ENCODE measurements at regions not wholly inside any gene's neighbourhood (a gene's known extent, or its start where the extent isn't known, plus 50 kb on each side); places are given as distances from the start of the nearest gene placed in this dataset.

DNA sequence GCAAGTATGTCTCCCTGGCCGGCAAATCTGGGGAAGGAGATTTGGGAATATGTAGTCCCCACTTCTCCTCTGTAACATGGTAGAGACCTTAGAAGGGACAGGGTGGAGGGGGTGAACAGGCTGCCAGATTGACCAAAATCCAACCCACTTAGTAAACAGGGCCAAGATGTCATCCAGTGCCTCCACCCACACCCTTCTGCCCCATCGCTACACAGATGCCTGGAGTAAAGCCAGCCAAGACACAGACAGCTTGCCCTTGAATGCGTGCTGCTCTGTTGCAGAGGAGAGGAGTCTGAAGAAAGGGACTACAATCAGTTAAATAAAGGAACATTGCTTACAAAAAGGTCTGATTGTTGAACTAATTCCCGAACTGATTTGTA, 160.1 kb upstream of the LDB2 start:
- TF ChIP-seq, protein P1, sequence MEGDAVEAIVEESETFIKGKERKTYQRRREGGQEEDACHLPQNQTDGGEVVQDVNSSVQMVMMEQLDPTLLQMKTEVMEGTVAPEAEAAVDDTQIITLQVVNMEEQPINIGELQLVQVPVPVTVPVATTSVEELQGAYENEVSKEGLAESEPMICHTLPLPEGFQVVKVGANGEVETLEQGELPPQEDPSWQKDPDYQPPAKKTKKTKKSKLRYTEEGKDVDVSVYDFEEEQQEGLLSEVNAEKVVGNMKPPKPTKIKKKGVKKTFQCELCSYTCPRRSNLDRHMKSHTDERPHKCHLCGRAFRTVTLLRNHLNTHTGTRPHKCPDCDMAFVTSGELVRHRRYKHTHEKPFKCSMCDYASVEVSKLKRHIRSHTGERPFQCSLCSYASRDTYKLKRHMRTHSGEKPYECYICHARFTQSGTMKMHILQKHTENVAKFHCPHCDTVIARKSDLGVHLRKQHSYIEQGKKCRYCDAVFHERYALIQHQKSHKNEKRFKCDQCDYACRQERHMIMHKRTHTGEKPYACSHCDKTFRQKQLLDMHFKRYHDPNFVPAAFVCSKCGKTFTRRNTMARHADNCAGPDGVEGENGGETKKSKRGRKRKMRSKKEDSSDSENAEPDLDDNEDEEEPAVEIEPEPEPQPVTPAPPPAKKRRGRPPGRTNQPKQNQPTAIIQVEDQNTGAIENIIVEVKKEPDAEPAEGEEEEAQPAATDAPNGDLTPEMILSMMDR (IDR thresholded peaks at IDR 0.05): no peak
- no peak for TF ChIP-seq POLR2A (IDR thresholded peaks at IDR 0.05)
